Gastrocnemius medialis (tissue), 4 donors: ENCODE measurements at regions not wholly inside any gene's neighbourhood (a gene's known extent, or its start where the extent isn't known, plus 50 kb on each side); places are given as distances from the start of the nearest gene placed in this dataset.

ENCODE experiments used
- ATAC-seq, 2 donors: fragments of 150-250 bp; one replicate each; pipeline ENCODE4 v1.9.1; 2016
- DNase-seq, 2 donors: peaks; one replicate each; pipeline ENCODE4 v3.0.0-alpha.2; 2019
- H3K27ac ChIP-seq, 4 donors: fragments of 200-600 bp; sonication (generic); 1 replicate in 1 of 4; 2 replicates in 3 of 4; pipeline ENCODE4 v1.5.1; 2016 to 2018; ENCODE audit warnings: mild to moderate bottlenecking in 2 of 4, moderate library complexity in 1 of 4
- H3K27me3 ChIP-seq, 3 donors: fragments of 200-600 bp; sonication (generic) in 2 of 3; 1 replicate in 1 of 3; 2 replicates in 2 of 3; pipeline versions ENCODE4 v1.5.1 to v1.6.0; 2016 to 2019; ENCODE audit warnings: mild to moderate bottlenecking in 1 of 3, moderate library complexity in 1 of 3
- H3K36me3 ChIP-seq, 2 donors: fragments of 200-600 bp; sonication (generic) in 1 of 2; one replicate each; pipeline ENCODE4 v1.5.1; 2017 to 2018
- H3K4me1 ChIP-seq, 2 donors: fragments of 200-600 bp; sonication (generic) in 1 of 2; one replicate each; pipeline ENCODE4 v1.5.1; 2016 to 2017; ENCODE audit warnings: mild to moderate bottlenecking in 2 of 2
- H3K4me3 ChIP-seq, 4 donors: fragments of 200-600 bp; sonication (generic) in 3 of 4; 1 replicate in 1 of 4; 2 replicates in 3 of 4; pipeline ENCODE4 v1.5.1; 2016 to 2019; ENCODE audit warnings: mild to moderate bottlenecking in 2 of 4
- H3K9me3 ChIP-seq, 3 donors: fragments of 200-600 bp; sonication (generic) in 2 of 3; 1 replicate in 1 of 3; 2 replicates in 2 of 3; pipeline ENCODE4 v1.5.1; 2016 to 2019
- POLR2A ChIP-seq, 2 donors: fragments of 450-650 bp; IDR thresholded peaks; one replicate each; pipeline ENCODE4 v1.6.1; 2017; ENCODE audit warnings: antibody characterized with exemption in 2 of 2, mild to moderate bottlenecking in 2 of 2, moderate library complexity in 2 of 2
- in situ Hi-C, 4 donors: fragments of 200-750 bp; cut with MboI; loops; one replicate each; pipeline versions ENCODE4 v1.15.0 to v1.8.0; 2017; ENCODE audit warnings: low sequenced_read_pairs in 4 of 4
- intact Hi-C: fragments of 100-400 bp; cut with DNase I; formaldehyde crosslinking; loops from one replicate; pipeline ENCODE4 v1.15.1; 2023; ENCODE audit warnings: low total_unique reads
- TF ChIP-seq, protein P1 (sequence below), 5 experiments: fragments of 450-650 bp in 3 of 5; fragments of 200-600 bp in 2 of 5; sonication (generic) in 2 of 5; IDR thresholded peaks in 4 of 5; conservative IDR thresholded peaks in 1 of 5; 1 replicate in 4 of 5; 2 replicates in 1 of 5; pipeline ENCODE4 v1.5.1; 2016 to 2019; ENCODE audit warnings: antibody characterized with exemption in 5 of 5, mild to moderate bottlenecking in 3 of 5, moderate library complexity in 3 of 5

DNA sequence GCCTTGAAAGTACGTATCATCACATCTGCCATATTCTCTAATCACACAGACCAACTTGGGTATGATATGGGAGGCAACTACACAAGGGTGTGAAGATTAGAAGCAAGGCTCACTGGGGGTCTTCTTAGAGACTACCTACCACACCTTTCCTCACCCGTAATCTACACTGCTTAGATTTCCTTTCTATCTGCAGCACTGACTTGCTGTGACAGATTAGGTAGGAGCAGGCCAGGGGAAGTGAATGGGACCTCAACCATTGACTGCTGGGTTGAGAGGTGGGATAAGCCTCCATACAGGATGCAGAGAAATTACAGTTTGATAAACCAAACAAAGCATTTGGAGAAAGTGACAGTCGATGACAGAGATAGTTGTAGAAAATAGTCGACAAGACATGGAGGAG lies 119.0 kb upstream of the SERPINE2 start:
- TF ChIP-seq POLR2A (IDR thresholded peaks at IDR 0.05): no peak
- TF ChIP-seq, protein P1, sequence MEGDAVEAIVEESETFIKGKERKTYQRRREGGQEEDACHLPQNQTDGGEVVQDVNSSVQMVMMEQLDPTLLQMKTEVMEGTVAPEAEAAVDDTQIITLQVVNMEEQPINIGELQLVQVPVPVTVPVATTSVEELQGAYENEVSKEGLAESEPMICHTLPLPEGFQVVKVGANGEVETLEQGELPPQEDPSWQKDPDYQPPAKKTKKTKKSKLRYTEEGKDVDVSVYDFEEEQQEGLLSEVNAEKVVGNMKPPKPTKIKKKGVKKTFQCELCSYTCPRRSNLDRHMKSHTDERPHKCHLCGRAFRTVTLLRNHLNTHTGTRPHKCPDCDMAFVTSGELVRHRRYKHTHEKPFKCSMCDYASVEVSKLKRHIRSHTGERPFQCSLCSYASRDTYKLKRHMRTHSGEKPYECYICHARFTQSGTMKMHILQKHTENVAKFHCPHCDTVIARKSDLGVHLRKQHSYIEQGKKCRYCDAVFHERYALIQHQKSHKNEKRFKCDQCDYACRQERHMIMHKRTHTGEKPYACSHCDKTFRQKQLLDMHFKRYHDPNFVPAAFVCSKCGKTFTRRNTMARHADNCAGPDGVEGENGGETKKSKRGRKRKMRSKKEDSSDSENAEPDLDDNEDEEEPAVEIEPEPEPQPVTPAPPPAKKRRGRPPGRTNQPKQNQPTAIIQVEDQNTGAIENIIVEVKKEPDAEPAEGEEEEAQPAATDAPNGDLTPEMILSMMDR (IDR thresholded peaks at IDR 0.05 in 4 of 5, conservative IDR thresholded peaks at IDR 0.05 in 1 of 5): no peak
- H3K27me3 ChIP-seq: no peaks in the 10 kb centered on the region

DNA sequence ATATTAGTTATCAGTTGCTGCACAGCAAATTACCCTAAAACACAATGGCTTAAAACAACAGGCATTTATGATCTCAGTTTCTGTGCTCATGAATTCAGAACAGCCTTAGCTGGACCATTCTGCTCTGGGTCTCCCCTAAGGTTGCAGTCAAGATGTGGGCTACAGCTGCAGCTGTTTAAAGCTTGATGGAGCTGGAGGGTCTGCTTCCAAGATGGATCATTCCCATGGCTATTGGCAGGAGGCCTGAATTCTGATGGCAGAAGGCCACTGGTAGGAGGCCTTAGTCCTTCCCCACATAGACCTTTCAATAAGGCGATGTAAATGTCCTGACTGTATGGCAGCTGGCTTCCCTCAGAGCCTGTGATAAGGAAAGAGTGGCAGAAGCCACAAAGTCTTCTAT lies 118.6 kb upstream of the SERPINE2 start:
- no peaks in the 10 kb centered on the region for H3K27me3 ChIP-seq
- intact Hi-C loops: no loop called here
- H3K4me3 ChIP-seq: no peak overlapping the region
- H3K27ac ChIP-seq: no peak overlapping the region
- H3K4me1 ChIP-seq: no peaks in the 10 kb centered on the region
- DNase-seq (no peak), ATAC-seq (no peak)
- no peaks in the 10 kb centered on the region for H3K9me3 ChIP-seq
- no peaks in the 10 kb centered on the region for H3K36me3 ChIP-seq
- in situ Hi-C loops: no loop called here
- no peak for TF ChIP-seq POLR2A (IDR thresholded peaks at IDR 0.05)
- TF ChIP-seq, protein P1 (IDR thresholded peaks at IDR 0.05 in 4 of 5, conservative IDR thresholded peaks at IDR 0.05 in 1 of 5): no peak

More for the DNA sequence above, 119.0 kb upstream of the SERPINE2 start:
- H3K4me3 ChIP-seq: no peak overlapping the region
- no peaks in the 10 kb centered on the region for H3K4me1 ChIP-seq
- in situ Hi-C loops (no loop called here), intact Hi-C loops (no loop called here)
- H3K9me3 ChIP-seq: no peaks in the 10 kb centered on the region
- no peak for ATAC-seq
- H3K36me3 ChIP-seq: no peaks in the 10 kb centered on the region
- DNase-seq: no peak
- no peak overlapping the region for H3K27ac ChIP-seq

DNA sequence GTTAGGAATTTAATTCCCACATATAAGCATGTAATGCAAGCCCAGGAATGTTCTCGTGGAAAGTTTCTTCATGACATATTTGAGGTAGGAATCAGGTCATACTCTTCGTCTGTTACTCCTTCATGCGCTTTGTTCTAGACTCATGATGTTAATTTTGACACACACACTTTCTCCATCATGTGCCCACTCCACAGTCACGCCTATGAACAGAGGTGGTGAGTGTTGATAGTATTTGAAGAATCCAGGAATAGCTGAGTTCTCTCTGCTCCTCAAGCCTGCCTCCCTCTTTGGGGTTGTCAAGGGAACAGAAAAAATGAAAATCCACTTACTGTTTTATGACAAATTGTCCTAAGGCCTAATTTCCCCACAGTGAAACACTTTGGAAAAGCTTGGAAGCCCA lies 117.3 kb upstream of the SERPINE2 start:
- TF ChIP-seq, protein P1 (IDR thresholded peaks at IDR 0.05 in 4 of 5, conservative IDR thresholded peaks at IDR 0.05 in 1 of 5): no peak
- TF ChIP-seq POLR2A (IDR thresholded peaks at IDR 0.05): no peak

DNA sequence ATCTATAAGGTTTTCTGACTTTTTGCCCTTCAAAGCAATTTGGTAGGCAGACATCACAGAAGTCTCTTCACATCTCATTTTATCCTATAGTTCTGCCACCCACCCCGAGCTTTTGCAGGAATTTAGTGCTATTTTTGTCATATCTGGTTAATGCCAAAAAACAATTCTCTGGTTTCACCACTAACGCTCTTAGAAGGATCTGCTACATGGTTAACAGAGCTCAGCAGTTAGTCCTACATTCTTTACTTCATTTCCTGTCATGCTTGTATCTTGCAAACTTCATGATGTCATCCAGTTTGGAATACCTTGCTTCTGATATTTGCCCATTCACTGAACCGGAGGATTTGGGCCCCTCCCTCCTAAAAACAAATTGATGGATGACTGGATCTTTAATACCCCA lies 116.8 kb upstream of the SERPINE2 start:
- H3K27ac ChIP-seq: no peak overlapping the region
- intact Hi-C loops (no loop called here), in situ Hi-C loops (no loop called here)
- H3K36me3 ChIP-seq: no peaks in the 10 kb centered on the region
- H3K9me3 ChIP-seq: no peaks in the 10 kb centered on the region
- no peaks in the 10 kb centered on the region for H3K27me3 ChIP-seq
- H3K4me1 ChIP-seq: no peaks in the 10 kb centered on the region
- no peak for ATAC-seq
- DNase-seq: no peak
- TF ChIP-seq POLR2A (IDR thresholded peaks at IDR 0.05): no peak
- TF ChIP-seq, protein P1 (IDR thresholded peaks at IDR 0.05 in 4 of 5, conservative IDR thresholded peaks at IDR 0.05 in 1 of 5): no peak
- H3K4me3 ChIP-seq: no peak overlapping the region

More for the DNA sequence above, 117.3 kb upstream of the SERPINE2 start:
- no peak overlapping the region for H3K4me3 ChIP-seq
- H3K27ac ChIP-seq: no peak overlapping the region
- intact Hi-C loops (no loop called here), in situ Hi-C loops (no loop called here)
- H3K9me3 ChIP-seq: no peaks in the 10 kb centered on the region
- DNase-seq (no peak), ATAC-seq (no peak)
- H3K27me3 ChIP-seq: no peaks in the 10 kb centered on the region
- no peaks in the 10 kb centered on the region for H3K4me1 ChIP-seq
- no peaks in the 10 kb centered on the region for H3K36me3 ChIP-seq

DNA sequence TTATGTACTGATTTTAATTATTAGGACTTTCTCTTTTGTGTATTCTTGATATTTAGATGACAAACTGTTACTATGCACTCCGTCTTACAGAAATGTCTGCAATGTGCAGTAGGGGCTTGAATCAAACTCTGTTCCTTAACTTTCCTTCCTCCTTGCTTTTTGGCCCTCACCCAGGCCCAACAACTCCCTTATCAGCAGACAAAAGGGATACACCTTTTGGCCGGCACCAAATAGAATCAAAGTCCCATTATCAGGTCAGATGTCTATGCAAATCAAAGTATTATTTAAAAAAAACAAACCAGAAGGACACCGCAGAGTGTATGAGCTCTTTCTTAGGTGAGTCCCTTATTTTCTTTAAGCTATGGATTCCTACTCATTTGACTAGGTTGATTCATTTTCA lies 116.3 kb upstream of the SERPINE2 start:
- H3K36me3 ChIP-seq: no peaks in the 10 kb centered on the region

More for the DNA sequence above, 116.3 kb upstream of the SERPINE2 start:
- Histone ChIP-seq H3K27me3 (no peaks in the 10 kb centered on the region), H3K4me1 (no peaks in the 10 kb centered on the region), H3K27ac (no peak overlapping the region), H3K4me3 (no peak overlapping the region), H3K9me3 (no peaks in the 10 kb centered on the region)
- TF ChIP-seq, protein P1 (IDR thresholded peaks at IDR 0.05 in 4 of 5, conservative IDR thresholded peaks at IDR 0.05 in 1 of 5): no peak
- TF ChIP-seq POLR2A (IDR thresholded peaks at IDR 0.05): no peak
- intact Hi-C loops (no loop called here), in situ Hi-C loops (no loop called here)
- ATAC-seq (no peak), DNase-seq (no peak)
